ENCODE measurements at regions not wholly inside any gene's neighbourhood (a gene's known extent, or its start where the extent isn't known, plus 50 kb on each side); places are given as distances from the start of the nearest gene placed in this dataset.

GRCh38 chr2:223264541-223265193 lies 212.7 kb downstream of the KCNE4 start:
- Histone ChIP-seq H2BK120ac (ENCODE audit: low read depth, low read length) (no peak overlapping the region), H4K8ac (ENCODE audit: low read depth in 2 of 2, low read length in 2 of 2) (no peak overlapping the region), H3K9me3 (ENCODE audit: control insufficient read depth, insufficient read depth, low read length) (no peaks in the 10 kb centered on the region), H2BK20ac (ENCODE audit: low read depth, low read length) (no peak overlapping the region), H3K27me3 (ENCODE audit: control insufficient read depth, insufficient read depth, low read length) (no peaks in the 10 kb centered on the region; the same call in 1 of the 2 replicates), H3K4me2 (ENCODE audit: low read depth, low read length) (no peak overlapping the region), H4K20me1 (ENCODE audit: insufficient read depth, low read length) (no peaks in the 10 kb centered on the region), H3K79me1 (ENCODE audit: low read depth in 1 of 2, low read length in 2 of 2) (no peaks in the 10 kb centered on the region), H3K4ac (ENCODE audit: low read depth, low read length) (no peak overlapping the region), H2AFZ (replicated peaks; ENCODE audit: low read length, poor library complexity) (no peak overlapping the region), H3K23ac (ENCODE audit: low read depth, low read length) (no peak overlapping the region), H3K27ac (ENCODE audit: insufficient read depth, low read length) (no peak overlapping the region), H2BK15ac (ENCODE audit: low read depth, low read length) (no peak overlapping the region), H3K4me3 (ENCODE audit: insufficient read depth, low read depth, low read length) (no peak overlapping the region), H3K9me1 (ENCODE audit: insufficient read depth, low read length) (no peaks in the 10 kb centered on the region), H3K56ac (ENCODE audit: extremely low read depth, insufficient read depth, low read length) (no peak overlapping the region), H3K14ac (replicated peaks; ENCODE audit: low read depth, low read length) (no peak overlapping the region), H2BK5ac (ENCODE audit: low read depth, low read length, poor library complexity, severe bottlenecking) (no peak overlapping the region), H3K18ac (ENCODE audit: low read depth, low read length) (no peak overlapping the region), H2AK5ac (ENCODE audit: low read depth, low read length) (no peak overlapping the region), H4K91ac (ENCODE audit: insufficient read depth, low read depth, low read length) (no peak overlapping the region), H3K9ac (ENCODE audit: low read depth, low read length) (no peak overlapping the region), H3K36me3 (ENCODE audit: control insufficient read depth, insufficient read depth, low read length) (no peaks in the 10 kb centered on the region), H4K5ac (ENCODE audit: low read depth, low read length) (no peak overlapping the region), H3K4me1 (ENCODE audit: control insufficient read depth, insufficient read depth, low read length) (no peaks in the 10 kb centered on the region), H2AK9ac (replicated peaks; ENCODE audit: low read depth, low read length, poor library complexity) (no peak overlapping the region)
- no peak for DNase-seq
- no TSS peak for BruUV-seq (replicated peaks)
- in situ Hi-C loops (cut with MboI; ENCODE audit: low sequenced_read_pairs), result no loop called here
- ChIA-PET CTCF (no interaction called here), POLR2A (ENCODE audit: unreplicated experiment) (no interaction called here)
- intact Hi-C loops (cut with micrococcal nuclease), result no loop called here
- dilution Hi-C loops (cut with HindIII; ENCODE audit: low sequenced_read_pairs, unreplicated experiment), result no loop called here
- no peak for TF ChIP-seq CEBPB (IDR thresholded peaks at IDR 0.05; ENCODE audit: low read depth, low read length)
- no CpG with 5 or more reads among the region's 2 CpGs for WGBS, 2 experiments (ENCODE audit: extremely low coverage in 2 of 2, insufficient read length in 1 of 2)
- ATAC-seq (ENCODE audit: low read depth), result no peak

Measured in IMR-90 (cell line).